Hindlimb muscle (tissue), 1 donor: ENCODE measurements at regions not wholly inside any gene's neighbourhood (a gene's known extent, or its start where the extent isn't known, plus 50 kb on each side); places are given as distances from the start of the nearest gene placed in this dataset.
A peak's percentile ranks its signal among the peaks of the same experiment; 100 is the strongest.

Experiments used
- DNase-seq: peaks from one replicate; pipeline ENCODE4 v3.0.0-alpha.2; 2013

DNA sequence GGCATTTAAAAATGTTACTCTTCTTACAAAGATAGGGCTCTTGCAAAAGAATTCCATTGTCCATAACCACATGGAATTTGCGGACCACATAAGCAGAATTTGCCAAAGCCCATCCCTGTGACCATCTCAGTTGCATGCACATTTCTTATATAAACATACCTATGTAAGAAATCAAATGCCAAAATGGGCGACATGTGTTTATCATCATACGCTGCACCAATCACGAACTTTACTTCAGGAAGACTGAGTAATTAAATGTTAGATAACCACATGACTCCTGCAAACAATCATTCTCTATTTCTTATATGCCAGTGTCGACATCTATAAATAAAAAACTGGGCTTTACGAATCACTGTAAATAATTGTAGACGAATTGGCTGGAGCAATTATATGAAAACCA, 186.1 kb upstream of the RBMS1 start:
- DNase-seq, result no peak

DNA sequence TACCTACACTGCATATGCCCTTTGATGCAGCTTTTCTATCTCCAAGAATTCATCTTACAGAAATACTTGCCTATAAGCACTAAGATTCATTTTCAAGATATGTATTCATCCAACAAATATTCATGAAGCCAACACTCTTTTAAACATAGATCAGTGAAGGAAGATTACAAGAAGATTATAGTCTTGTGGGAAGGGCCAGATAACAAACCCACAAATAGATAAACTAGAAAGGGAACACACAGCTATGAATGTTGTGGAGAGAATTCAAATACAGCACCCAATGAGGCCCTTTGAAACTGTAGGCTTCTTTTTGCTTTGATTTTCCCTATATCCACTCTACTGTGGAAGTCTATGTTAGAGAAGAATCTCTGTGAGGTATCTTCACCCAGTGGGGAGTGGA, 186.7 kb upstream of the RBMS1 start:
- no peak for DNase-seq

DNA sequence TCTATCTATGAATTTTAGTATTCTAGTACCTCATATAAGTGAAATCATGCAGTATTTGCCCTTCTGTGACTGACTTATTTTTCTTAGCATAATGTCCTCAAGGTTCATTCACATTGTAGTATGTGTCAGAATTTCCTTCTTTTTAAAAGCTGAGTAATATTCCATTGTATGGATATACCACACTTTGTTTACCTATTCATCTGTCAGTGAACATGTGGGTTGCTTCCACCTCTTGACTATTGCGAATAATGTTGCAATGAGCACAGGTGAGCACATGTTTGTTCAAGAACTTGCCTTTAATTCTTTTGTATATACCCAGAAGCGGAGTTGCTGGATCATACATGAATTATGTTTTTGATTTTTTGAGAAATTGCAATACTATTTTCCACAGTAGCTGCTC, 187.4 kb upstream of the RBMS1 start:
- DNase-seq, result no peak

DNA sequence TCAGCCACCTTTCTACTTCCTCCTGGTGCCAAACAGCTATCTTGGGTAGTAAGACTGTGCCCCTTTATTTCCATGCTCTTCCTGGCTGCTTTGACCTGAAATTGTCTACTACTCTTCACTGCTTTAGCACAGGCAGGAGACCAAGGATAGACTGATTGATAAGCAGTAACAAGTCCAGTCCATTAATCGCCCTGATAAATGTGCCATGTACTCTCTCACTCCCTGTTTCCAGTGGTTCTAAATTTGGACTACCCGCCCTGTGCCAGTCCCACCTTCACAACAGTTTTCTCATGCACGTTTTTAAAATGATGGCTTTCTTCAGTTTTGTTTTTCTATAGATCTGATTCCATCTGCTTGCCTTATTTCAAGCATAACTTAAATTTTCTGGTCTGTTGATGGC, 189.6 kb upstream of the RBMS1 start:
- DNase-seq, result no peak

DNA sequence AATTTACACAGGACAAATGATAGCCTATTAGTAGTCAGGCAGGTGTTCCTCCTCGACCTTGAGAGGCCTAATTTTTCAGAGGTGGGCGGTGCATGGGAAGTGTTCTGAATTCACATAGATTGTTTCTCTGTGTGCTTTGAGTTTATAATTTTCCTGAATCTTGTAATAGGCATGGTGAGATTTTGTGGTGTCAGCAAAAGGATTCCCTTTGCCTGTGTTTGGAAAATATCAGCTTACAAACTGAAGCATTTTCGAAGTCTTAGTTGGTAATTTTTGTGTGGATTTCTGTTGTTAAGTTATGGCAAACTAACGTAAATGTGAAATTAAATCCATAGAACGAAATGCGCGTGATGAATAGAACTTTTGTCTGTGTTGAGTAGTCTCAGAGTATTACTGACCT, 194.0 kb upstream of the RBMS1 start:
- no peak for DNase-seq

- DNase-seq, result no peak
These were observed 195.8 kb upstream of the RBMS1 start for GRCh38 chr2:160689441-160689840.

DNA sequence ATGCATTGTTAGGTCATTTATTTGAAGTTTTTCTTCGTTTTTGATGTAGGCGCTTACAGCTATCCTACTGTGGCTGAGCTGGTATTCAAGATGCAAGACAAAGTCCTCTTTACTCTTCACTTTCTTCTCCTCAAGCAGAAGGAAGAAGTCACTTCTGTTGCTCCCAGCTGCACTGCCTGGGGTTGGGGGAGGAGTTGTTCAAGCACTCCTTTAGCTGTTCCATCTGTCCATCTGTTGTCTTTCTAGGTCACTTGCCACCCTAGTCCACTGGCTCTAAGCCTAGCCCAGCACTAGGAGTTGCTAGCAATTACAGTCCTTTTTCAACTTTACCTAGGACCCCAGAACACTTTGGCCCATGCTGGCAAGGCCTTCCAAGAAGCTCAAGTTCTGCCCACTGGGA, 200.6 kb upstream of the RBMS1 start:
- DNase-seq, result no peak

DNA sequence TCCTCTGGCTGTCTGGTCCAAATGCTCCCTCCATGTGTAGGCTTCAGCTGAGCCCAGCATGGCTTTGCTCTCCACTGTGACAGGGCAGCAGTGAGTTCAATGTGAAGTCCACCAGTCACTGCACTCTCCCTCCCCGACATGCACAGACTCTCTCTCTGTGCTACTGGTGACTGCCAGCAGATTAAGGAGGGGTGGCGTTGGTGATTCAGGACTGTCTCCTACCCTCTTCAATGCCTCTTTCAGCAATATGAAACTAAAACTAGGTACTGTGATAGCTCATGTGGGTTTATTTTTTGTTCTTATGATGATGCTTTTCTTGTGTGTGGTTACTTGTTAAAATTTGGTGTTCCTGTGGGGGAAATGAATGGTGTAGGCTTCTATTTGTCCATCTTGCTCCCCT, 201.0 kb upstream of the RBMS1 start:
- DNase-seq, result no peak

DNA sequence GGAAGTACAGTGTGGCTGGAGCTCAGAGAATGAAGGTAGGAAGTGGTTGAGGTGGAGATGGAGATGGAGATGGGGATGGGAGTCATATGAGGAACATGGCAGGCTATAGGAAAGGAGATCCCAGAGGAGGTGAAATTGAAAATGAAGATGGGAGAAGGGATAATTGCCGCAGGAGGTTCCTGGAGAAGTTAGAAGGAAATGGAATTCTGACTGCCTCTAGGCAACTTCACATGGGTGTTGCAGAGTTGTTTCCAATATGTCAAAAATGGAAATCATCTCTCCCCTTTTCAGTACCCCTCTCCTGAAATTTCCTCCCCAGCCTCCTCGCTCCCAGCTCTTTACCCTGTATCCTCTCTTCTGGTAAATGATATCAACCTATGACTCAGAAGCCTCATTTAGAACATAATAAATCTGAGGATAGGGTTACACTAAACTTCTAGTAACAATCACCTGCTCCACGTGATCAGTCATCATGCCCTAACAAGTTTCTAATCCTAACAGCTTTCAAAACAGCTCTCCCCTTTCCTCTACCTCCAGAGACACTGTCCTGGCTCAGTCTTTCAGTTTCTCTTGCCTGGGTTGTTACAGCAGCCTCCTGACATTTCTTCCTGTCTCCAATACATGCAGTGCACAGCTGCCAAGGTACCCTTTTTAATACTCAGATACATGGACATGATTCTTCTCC, 201.9 kb upstream of the RBMS1 start:
- peak; percentile 28 for DNase-seq

DNA sequence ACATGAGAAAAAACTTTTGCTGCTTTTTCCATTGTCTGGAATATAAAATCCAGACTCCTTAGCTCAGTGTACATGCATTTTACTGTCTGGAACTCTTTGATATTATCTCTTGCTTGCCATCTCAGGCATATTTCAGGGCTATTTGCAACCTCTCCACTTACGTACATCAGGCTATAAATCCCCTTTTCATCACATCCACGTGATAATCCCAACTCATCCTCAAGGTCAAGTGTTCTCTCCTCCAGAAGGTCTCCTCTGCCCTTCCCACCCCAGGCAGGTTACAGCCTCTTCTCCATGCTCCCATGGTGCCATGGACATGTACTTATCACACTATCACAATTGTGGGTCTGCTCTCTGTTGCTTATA, 202.5 kb upstream of the RBMS1 start:
- DNase-seq, result peak; percentile 18

DNA sequence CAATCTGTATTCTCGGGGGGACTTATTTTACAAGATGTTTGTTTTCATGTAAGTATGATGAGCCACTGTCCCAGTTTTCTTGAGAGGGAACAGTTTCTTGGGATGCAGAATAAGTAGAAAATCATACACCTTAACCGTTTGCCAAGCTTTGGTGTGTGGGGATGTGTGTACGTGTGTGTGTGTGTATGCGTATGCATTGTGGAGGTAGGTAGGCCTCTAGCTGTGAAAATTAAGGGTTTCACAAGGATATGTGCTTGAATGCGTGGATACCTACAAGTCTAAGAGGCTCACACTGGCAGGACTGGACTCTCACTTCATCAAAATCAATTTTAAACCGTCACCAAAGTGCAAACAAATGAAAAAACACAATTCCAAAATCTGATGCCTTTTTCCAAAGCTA, 204.2 kb upstream of the RBMS1 start:
- no peak for DNase-seq

GRCh38 chr2:160700021-160700814, 206.6 kb upstream of the RBMS1 start:
- DNase-seq, result no peak

GRCh38 chr2:160701822-160702221, 208.2 kb upstream of the RBMS1 start:
- no peak for DNase-seq

- DNase-seq, result no peak
These were observed 209.1 kb upstream of the RBMS1 start for GRCh38 chr2:160702754-160703153.

GRCh38 chr2:160703648-160704585, 210.3 kb upstream of the RBMS1 start:
- no peak for DNase-seq

GRCh38 chr2:160715428-160715827, 221.8 kb upstream of the RBMS1 start:
- DNase-seq, result no peak

- DNase-seq, result no peak
These were observed 225.5 kb upstream of the RBMS1 start for GRCh38 chr2:160719116-160719515.

DNA sequence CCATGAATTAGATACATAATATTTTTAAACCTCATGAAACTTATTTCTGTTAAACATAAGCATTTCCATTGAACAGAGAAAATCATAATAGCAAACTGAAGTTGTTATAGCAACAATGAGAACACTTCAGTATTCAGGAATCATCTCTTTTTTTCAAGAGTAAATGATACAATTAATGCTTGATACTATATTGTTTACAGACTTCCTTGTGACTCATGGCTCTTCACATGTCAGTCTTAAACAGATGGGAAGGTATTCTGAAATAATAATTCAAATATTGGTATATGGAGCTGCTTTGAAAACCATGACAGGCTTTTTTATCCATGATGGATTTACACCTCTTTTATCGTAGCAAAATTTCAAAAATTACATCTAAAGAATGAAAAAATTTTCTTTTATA, 226.5 kb upstream of the RBMS1 start:
- no peak for DNase-seq

DNA sequence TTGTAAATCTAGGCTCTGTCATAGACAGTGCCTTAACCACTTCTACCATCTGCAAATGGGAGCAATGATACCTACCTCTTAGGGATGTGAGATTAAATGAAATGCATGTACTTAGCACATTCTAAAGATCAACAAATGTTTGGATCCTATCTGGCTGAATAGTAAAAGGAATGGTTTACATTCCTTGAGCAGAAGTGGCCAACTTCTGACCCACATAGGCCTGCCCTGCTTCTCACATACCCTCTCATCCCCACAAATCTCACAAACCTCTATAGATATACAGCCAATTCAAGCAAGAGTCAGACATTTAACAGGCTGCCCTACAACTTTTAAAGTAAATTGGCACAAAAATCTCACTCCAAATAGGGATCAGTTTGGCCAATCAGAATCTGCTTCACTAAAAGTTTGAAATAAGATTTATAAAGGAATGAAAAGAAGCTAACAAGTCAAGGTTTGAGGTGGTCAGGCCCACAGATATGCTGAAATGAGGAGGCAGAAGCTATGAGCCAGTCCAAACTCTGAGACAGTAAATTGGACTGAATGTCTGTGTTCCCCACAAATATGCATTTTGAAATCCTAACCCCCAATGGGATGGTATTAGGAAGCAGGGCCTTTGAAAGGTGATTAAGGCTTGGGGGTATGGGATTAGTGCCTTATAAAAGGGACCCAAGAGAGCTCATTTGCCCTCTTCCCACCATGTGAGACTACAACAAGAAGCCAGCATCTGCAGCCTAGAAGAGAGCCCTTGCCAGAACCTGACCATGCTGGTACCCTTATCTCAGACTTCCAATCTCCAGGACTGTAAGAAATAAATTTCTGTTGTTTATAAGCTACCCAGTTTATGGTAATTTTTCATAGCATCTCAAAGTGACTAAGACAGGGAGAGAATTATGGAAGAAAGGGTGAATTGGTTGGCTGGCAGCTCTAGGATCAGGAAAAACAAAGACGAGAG, 227.8 kb upstream of the RBMS1 start:
- DNase-seq, result no peak

DNA sequence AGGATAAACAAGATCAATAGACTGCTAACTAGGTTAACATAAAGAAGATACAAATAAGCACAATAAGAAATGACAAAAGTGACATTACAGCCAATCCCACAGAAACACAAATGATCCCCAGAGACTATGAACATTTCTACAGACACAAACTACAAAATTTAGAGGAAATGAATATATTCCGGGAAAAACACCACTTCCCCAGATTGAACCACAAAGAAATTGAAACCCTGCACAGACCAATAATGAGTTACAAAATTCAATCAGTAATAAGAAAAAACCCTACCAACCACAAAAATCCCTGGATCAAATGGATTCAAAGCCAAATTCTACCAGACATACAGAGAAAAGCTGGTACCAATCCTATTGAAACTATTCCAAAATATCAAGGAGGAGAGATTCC, 232.4 kb upstream of the RBMS1 start:
- DNase-seq, result no peak

DNA sequence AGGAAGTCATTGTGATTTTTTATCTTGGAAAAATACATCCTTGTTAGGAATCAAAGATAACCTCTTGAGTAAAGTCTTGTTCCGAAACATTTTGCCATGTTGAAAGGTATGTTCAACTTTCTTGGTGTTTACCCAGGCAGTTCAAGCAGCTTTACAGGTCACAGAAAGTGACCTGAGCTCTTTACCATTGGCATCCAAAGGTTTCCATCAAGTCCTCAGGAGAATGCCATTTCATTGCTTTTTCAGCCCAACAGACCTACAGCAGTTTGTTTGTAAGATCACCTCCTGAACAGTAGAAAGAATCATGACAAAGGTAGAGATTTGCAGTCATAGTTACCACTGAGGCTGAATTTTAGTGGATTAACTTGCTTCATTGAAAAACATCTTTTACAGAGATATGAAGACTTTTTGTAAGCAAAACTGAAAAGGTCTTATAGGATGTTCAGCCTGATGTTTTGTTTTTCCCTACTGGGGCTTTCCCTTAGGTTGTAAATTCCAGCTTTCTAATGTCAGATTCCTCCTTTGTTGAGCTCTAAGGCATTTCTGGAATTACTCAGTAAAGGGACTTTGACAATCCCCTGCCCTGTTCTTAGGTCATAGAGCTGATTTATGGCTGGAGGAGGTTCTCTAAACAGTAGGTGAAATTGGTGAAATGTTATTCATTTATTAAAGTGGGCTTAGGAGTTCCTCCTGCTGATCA, 236.8 kb upstream of the RBMS1 start:
- DNase-seq, result no peak

DNA sequence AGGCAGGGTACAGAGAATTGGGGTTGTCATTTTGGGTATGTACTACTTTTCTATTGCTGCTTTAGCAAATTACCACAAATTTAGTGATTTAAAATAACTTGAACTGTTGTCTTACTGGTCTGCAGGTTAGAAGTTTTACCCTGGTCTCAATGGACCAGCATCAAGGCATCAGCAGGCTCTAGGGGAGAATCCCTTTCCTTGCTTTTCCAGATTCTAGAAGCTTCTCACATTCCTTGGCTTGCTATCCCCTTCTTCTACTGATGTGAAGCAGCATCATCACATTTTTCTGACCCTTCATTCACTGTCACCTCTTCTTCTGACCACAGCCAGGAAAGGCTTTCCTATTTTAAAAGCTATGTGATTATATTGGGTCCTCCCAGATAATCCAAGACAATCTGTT, 237.8 kb upstream of the RBMS1 start:
- DNase-seq, result no peak
